ENCODE measurements at regions not wholly inside any gene's neighbourhood (a gene's known extent, or its start where the extent isn't known, plus 50 kb on each side); places are given as distances from the start of the nearest gene placed in this dataset.

- no peak for DNase-seq (ENCODE audit: extremely low spot score, unreplicated experiment)
- H3K9me3 Mint-ChIP-seq: peaks cover 21% of the 10 kb centered on the region
- H3K36me3 Mint-ChIP-seq: peaks cover 11% of the 10 kb centered on the region
- TF ChIP-seq CTCF (conservative IDR thresholded peaks at IDR 0.05): no peak
- no peaks in the 10 kb centered on the region for H3K27me3 Mint-ChIP-seq
- peaks cover 12% of the 10 kb centered on the region for H3K4me1 Mint-ChIP-seq (ENCODE audit: unreplicated experiment)
- H3K4me3 Mint-ChIP-seq: no peak overlapping the region
- H3K27ac Mint-ChIP-seq: peak overlapping the region; percentile 33
Observed at GRCh38 chr6:23559587-23560343, 566.2 kb upstream of the NRSN1 start.

GRCh38 chr6:23561732-23562131, 564.3 kb upstream of the NRSN1 start:
- peaks cover 11% of the 10 kb centered on the region for H3K36me3 Mint-ChIP-seq

GRCh38 chr6:23562554-23562953, 563.5 kb upstream of the NRSN1 start:
- H3K9me3 Mint-ChIP-seq: peaks cover 14% of the 10 kb centered on the region
- no peak overlapping the region for H3K4me3 Mint-ChIP-seq
- DNase-seq (ENCODE audit: extremely low spot score, unreplicated experiment): no peak
- no peak overlapping the region for H3K27ac Mint-ChIP-seq
- no peak for TF ChIP-seq CTCF (conservative IDR thresholded peaks at IDR 0.05)
- peaks cover 3% of the 10 kb centered on the region for H3K27me3 Mint-ChIP-seq
- peaks cover 12% of the 10 kb centered on the region for H3K4me1 Mint-ChIP-seq (ENCODE audit: unreplicated experiment)
- H3K36me3 Mint-ChIP-seq: peaks cover 11% of the 10 kb centered on the region

More at GRCh38 chr6:23561732-23562131, 564.3 kb upstream of the NRSN1 start:
- Mint-ChIP-seq H3K27ac (no peak overlapping the region), H3K4me3 (no peak overlapping the region), H3K4me1 (ENCODE audit: unreplicated experiment) (peaks cover 12% of the 10 kb centered on the region), H3K9me3 (peaks cover 14% of the 10 kb centered on the region), H3K27me3 (peaks cover 3% of the 10 kb centered on the region)
- DNase-seq (ENCODE audit: extremely low spot score, unreplicated experiment): no peak
- TF ChIP-seq CTCF (conservative IDR thresholded peaks at IDR 0.05): no peak

- DNase-seq (ENCODE audit: extremely low spot score, unreplicated experiment): no peak
- H3K4me1 Mint-ChIP-seq (ENCODE audit: unreplicated experiment): peaks cover 12% of the 10 kb centered on the region
- H3K27ac Mint-ChIP-seq: no peak overlapping the region
- no peak for TF ChIP-seq CTCF (conservative IDR thresholded peaks at IDR 0.05)
- H3K27me3 Mint-ChIP-seq: peaks cover 3% of the 10 kb centered on the region
- peaks cover 14% of the 10 kb centered on the region for H3K9me3 Mint-ChIP-seq
- H3K36me3 Mint-ChIP-seq: peaks cover 8% of the 10 kb centered on the region
- no peak overlapping the region for H3K4me3 Mint-ChIP-seq
Observed at GRCh38 chr6:23563323-23563722, 562.7 kb upstream of the NRSN1 start.

- DNase-seq (ENCODE audit: extremely low spot score, unreplicated experiment): no peak
Observed at GRCh38 chr6:23566418-23566817, 559.6 kb upstream of the NRSN1 start.

More at GRCh38 chr6:23566418-23566817, 559.6 kb upstream of the NRSN1 start:
- H3K27ac Mint-ChIP-seq: no peak overlapping the region
- no peak overlapping the region for H3K4me3 Mint-ChIP-seq
- peaks cover 14% of the 10 kb centered on the region for H3K9me3 Mint-ChIP-seq
- no peaks in the 10 kb centered on the region for H3K4me1 Mint-ChIP-seq (ENCODE audit: unreplicated experiment)
- TF ChIP-seq CTCF (conservative IDR thresholded peaks at IDR 0.05): no peak
- peaks cover 3% of the 10 kb centered on the region for H3K27me3 Mint-ChIP-seq
- peaks cover 7% of the 10 kb centered on the region for H3K36me3 Mint-ChIP-seq

All from type B pancreatic cell (in vitro differentiated cells).